ENCODE measurements at regions not wholly inside any gene's neighbourhood (a gene's known extent, or its start where the extent isn't known, plus 50 kb on each side); places are given as distances from the start of the nearest gene placed in this dataset.

DNA sequence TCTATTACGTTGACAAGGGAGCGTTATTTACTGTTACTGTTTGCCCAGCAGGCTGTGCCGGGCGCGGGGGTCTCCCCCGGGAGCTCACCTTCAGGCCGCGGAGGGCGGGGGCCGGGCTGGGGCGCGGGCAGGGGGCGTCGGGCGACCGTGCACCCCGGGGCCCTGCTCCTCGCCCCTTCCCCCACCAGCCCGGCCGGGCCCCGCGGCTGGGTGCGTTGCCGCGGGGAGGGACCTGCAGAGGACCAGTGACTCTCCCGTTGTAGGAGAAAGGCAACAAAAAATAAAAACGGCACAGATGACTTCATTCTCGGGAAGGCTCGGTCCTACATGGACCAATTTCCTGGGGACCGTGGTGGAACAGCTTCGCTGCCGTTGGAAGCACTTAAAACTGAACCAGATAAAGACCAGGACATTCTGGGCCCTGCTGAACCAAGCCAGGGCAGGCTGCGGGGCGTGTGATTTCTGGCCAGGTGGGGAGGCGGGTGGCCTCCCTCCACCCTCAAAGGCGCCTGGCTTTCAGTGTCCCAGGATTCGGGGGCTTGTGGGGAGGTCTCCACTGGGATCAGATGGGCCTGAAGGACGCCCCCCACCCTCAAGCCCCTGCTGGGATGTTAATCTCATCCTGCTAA is 57.4 kb downstream of the IGLL1 start:
- no peak overlapping the region for H3K27ac ChIP-seq (ENCODE audit: low read depth, low read length)
- no peak for TF ChIP-seq CTCF (IDR thresholded peaks at IDR 0.05; ENCODE audit: low read depth, low read length)
- H3K4me3 ChIP-seq (ENCODE audit: low read depth, low read length) = peak overlapping the region; percentile 13; the same call in 1 of the 2 replicates
- H3K27me3 ChIP-seq (ENCODE audit: control insufficient read depth, insufficient read depth, low read length) = no peaks in the 10 kb centered on the region
- no peaks in the 10 kb centered on the region for H3K9me3 ChIP-seq (ENCODE audit: control insufficient read depth, insufficient read depth, low read length)
- ChIA-PET POLR2A (interaction anchor here (0.7 kb wide), 1 partner anchor 994 kb away, joined by 3 read pairs; no protein-coding TSS in a partner anchor), CTCF (interaction anchor here (1.2 kb wide), 1 partner anchor 327 kb away, joined by 4 read pairs; no protein-coding TSS in a partner anchor)
- DNase-seq (ENCODE audit: low read depth, low spot score) = no peak

- H3K27me3 ChIP-seq (ENCODE audit: control insufficient read depth, insufficient read depth, low read length) = no peaks in the 10 kb centered on the region
- peak overlapping the region; percentile 45 for H3K4me3 ChIP-seq (ENCODE audit: low read depth, low read length)
- TF ChIP-seq CTCF (IDR thresholded peaks at IDR 0.05; ENCODE audit: low read depth, low read length) = no peak
- CTCF ChIA-PET = interaction anchor here (1.2 kb wide), 1 partner anchor 328 kb away, joined by 4 read pairs; no protein-coding TSS in a partner anchor
- H3K9me3 ChIP-seq (ENCODE audit: control insufficient read depth, insufficient read depth, low read length) = no peaks in the 10 kb centered on the region
- POLR2A ChIA-PET = no interaction called here
- peak overlapping the region; percentile 88 for H3K27ac ChIP-seq (ENCODE audit: low read depth, low read length)
- DNase-seq (ENCODE audit: low read depth, low spot score) = peak; percentile 42
Observed at GRCh38 chr22:23521441-23522113, 58.5 kb downstream of the IGLL1 start.

DNA sequence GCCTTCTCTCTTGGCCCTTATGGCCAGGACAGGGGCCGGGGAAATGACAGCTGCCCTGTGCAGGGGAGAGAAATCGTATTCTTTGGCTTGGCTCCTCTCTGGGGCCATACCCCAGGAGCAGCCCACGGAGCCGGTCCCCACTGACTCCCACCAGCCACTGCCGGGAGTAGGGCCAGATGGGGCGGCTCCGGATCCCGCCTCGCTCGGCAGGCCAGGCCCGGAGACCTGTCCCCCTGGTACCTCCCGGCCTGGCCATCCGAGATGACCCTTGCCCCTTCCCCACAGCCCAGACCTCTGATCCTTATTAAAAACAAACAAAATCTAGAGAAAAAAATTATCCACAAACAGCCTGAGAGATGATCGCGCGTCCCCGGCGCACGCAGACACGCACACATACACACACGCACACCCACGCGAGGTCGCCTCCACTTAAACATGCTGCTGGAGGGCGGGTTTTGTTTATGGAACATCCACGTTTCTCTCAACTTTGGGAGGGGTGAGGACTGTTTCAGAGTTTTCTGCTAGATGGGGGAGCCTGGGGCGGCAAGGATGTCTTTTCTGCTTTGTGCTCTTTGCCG is 59.1 kb downstream of the IGLL1 start:
- no peak for DNase-seq (ENCODE audit: low read depth, low spot score)
- CTCF ChIA-PET = interaction anchor here (1.4 kb wide), 1 partner anchor 18 kb away, joined by 3 read pairs; no protein-coding TSS in a partner anchor
- Histone ChIP-seq H3K4me3 (ENCODE audit: low read depth, low read length) (peak overlapping the region; percentile 45), H3K9me3 (ENCODE audit: control insufficient read depth, insufficient read depth, low read length) (no peaks in the 10 kb centered on the region), H3K27me3 (ENCODE audit: control insufficient read depth, insufficient read depth, low read length) (no peaks in the 10 kb centered on the region), H3K27ac (ENCODE audit: low read depth, low read length) (peak overlapping the region; percentile 88)
- POLR2A ChIA-PET = no interaction called here
- no peak for TF ChIP-seq CTCF (IDR thresholded peaks at IDR 0.05; ENCODE audit: low read depth, low read length)

DNA sequence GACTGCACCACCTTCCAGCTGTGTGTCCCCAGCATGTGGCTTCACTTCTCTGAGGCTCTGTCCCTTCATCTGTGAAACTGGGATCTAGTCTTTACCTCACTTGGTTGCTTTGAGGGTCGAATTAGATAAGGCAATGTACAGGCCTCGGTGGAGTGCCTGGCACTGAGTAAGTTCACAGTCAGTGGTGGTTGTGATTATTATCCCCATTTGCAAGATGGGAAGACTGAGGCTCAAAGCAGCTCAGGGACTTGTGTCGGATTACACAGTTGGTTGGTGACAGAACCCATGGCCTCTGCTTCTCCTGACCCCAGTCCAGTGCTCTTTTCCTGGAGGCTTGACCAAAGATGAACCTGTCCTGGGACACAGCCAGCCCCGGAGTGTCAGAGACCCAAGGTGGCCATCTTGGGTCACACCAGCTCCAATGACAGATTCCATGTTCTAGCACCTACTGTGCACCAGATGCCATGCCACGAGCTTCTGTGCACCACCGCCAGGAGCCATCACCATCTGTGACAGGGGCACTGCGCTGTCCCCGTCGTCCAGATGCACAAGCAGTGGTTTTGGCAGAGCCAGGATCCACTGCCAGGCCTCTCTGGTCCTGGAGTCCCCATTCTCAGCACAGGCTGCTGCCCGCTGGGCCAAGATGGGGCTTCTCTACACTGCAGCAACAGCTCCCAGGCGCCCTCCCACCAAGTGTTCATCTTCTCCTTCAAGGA is 60.5 kb downstream of the IGLL1 start:
- H3K4me3 ChIP-seq (ENCODE audit: low read depth, low read length) = no peak overlapping the region

More for the DNA sequence above, 60.5 kb downstream of the IGLL1 start:
- ChIA-PET POLR2A (no interaction called here), CTCF (interaction anchor here (0.5 to 1.4 kb wide), 2 partner anchors 19 to 20 kb away, joined by 3 read pairs; no protein-coding TSS in a partner anchor)
- H3K27ac ChIP-seq (ENCODE audit: low read depth, low read length) = no peak overlapping the region
- no peaks in the 10 kb centered on the region for H3K27me3 ChIP-seq (ENCODE audit: control insufficient read depth, insufficient read depth, low read length)
- DNase-seq (ENCODE audit: low read depth, low spot score) = no peak
- no peak for TF ChIP-seq CTCF (IDR thresholded peaks at IDR 0.05; ENCODE audit: low read depth, low read length)
- no peaks in the 10 kb centered on the region for H3K9me3 ChIP-seq (ENCODE audit: control insufficient read depth, insufficient read depth, low read length)

All from AG04450 (cell line).